Thymus (tissue), 11 donors: ENCODE measurements at regions not wholly inside any gene's neighbourhood (a gene's known extent, or its start where the extent isn't known, plus 50 kb on each side); places are given as distances from the start of the nearest gene placed in this dataset.
"Not testable (repeated sequence)": the region's sequence is repeated elsewhere in the genome, so short reads cannot be mapped to it uniquely, and the experiment has no call there.

Source experiments
- DNase-seq, 9 donors: peaks; one replicate each; pipeline ENCODE4 v3.0.0-alpha.2; 2013; ENCODE audit warnings: low spot score in 9 of 9, low read depth in 6 of 9, missing footprints in 1 of 9
- H3K27ac ChIP-seq, 2 donors: one replicate each; pipeline ENCODE4 v1.5.1; 2013; ENCODE audit warnings: control low read depth in 1 of 2, low read depth in 1 of 2, low read length in 1 of 2, mild to moderate bottlenecking in 1 of 2, moderate library complexity in 1 of 2
- H3K27me3 ChIP-seq, 2 donors: one replicate each; pipeline ENCODE4 v1.5.1; 2013; ENCODE audit warnings: low read length in 1 of 2; ENCODE audit not compliant: control insufficient read depth in 2 of 2, insufficient read depth in 1 of 2
- H3K36me3 ChIP-seq, 2 donors: one replicate each; pipeline ENCODE4 v1.5.1; 2013; ENCODE audit warnings: low read length in 1 of 2, mild to moderate bottlenecking in 1 of 2, moderate library complexity in 1 of 2; ENCODE audit not compliant: control insufficient read depth in 2 of 2, insufficient read depth in 2 of 2
- H3K4me1 ChIP-seq, 2 donors: one replicate each; pipeline ENCODE4 v1.5.1; 2013; ENCODE audit warnings: low read length in 2 of 2; ENCODE audit not compliant: control insufficient read depth in 2 of 2, insufficient read depth in 2 of 2
- H3K4me3 ChIP-seq, 2 donors: one replicate each; pipeline ENCODE4 v1.5.1; 2013; ENCODE audit warnings: low read length in 2 of 2, control low read depth in 1 of 2, mild to moderate bottlenecking in 1 of 2
- H3K9me3 ChIP-seq, 2 donors: one replicate each; pipeline ENCODE4 v1.5.1; 2013; ENCODE audit warnings: low read length in 1 of 2, mild to moderate bottlenecking in 1 of 2; ENCODE audit not compliant: control insufficient read depth in 2 of 2, insufficient read depth in 1 of 2
- WGBS: extraction: QIAGEN DNeasy Blood & Tissue Kit; methylation state at CpG from one replicate; pipeline ENCODE4 v1.1.7; 2013; 5-methylcytosine and 5-hydroxymethylcytosine counted together
- donor health status: healthy.

DNA sequence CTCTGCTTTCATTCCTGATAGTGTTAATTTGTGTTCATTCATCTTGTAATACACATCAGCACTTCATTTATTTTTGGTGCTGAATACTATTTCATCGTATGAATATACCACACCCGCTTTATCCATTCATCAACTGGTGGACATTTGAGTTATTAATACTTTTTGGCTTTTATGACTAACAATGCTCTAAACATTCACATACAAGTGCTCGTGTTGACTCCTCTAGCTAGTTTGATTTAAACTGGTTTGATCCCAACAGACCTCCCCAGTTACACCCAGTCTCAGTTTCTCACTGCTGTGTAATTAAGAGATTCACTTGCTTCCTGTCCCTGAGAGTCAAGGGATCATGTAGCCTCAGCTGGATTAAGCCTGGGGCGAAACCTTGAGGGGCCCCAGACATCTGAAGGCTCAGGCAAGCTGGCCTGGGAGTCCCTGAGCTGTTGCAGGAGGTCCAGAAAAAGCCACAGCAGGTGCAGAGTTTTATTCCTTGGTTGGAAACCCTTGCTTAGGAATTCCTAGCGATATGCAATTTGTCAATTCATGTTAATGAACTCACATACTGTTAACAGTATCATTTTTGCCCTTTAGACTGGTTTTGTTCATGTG lies 52.8 kb upstream of the CLDN24 start:
- Histone ChIP-seq H3K27me3 (peaks cover 0 to 2% of the 10 kb centered on the region in 2 donors), H3K36me3 (no peaks in the 10 kb centered on the region), H3K4me1 (no peaks in the 10 kb centered on the region), H3K4me3 (no peak overlapping the region), H3K9me3 (peaks cover 0 to 12% of the 10 kb centered on the region in 2 donors), H3K27ac (no peak overlapping the region)
- WGBS: 93% methylated on average over 5 of the region's 5 CpGs
- no peak for DNase-seq

DNA sequence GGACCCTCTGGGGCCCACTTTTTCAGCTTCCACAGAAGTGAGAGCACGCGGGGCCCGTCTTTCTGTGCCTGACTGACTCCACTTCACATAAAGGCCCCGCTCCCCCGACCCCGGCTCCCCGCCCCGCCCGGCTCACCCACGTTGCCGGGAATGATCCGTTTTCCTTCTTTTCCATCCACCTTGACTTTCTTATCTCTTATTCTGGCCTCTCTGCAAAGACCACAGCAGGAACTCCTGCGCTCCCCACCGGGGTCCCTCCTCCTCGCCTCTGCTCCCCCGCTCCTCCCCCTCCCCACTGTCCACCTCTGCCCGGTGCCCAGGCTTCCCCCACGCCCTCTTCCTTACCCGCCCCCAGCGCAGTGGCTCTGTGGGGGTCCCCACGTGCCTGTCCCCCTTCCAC lies 54.2 kb upstream of the CLDN24 start:
- no peak for DNase-seq
- peaks cover 0 to 12% of the 10 kb centered on the region in 2 donors for H3K9me3 ChIP-seq
- H3K27me3 ChIP-seq: peaks cover 0 to 2% of the 10 kb centered on the region in 2 donors
- no peak overlapping the region for H3K4me3 ChIP-seq
- no peaks in the 10 kb centered on the region for H3K36me3 ChIP-seq
- WGBS: 90% methylated on average over 21 of the region's 21 CpGs
- no peak overlapping the region for H3K27ac ChIP-seq
- H3K4me1 ChIP-seq: no peaks in the 10 kb centered on the region

DNA sequence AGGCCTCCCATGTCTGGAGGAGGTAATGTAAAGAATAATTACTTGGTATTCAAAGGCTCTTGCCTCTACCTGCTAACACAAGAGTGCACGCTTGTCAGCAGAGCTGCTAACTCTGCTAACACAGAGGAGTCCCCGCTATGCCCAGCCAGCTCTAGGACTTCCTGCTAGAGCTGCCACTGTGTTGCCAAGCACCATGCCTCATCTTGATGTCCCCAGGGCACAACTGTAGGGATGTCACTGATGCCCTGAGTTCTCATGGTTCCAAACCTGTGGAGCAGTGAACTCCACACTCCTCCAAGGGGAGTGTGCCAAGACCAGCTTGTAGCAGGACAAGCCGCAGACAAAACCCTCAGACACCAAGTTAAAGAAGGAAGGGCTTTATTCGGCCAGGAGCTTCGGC lies 55.3 kb upstream of the CLDN24 start:
- no peak overlapping the region for H3K27ac ChIP-seq
- WGBS: 99% methylated on average over 5 of the region's 5 CpGs
- H3K36me3 ChIP-seq: no peaks in the 10 kb centered on the region
- H3K4me1 ChIP-seq: no peaks in the 10 kb centered on the region
- no peak overlapping the region for H3K4me3 ChIP-seq
- peaks cover 0 to 12% of the 10 kb centered on the region in 2 donors for H3K9me3 ChIP-seq
- peaks cover 0 to 2% of the 10 kb centered on the region in 2 donors for H3K27me3 ChIP-seq
- DNase-seq: no peak

DNA sequence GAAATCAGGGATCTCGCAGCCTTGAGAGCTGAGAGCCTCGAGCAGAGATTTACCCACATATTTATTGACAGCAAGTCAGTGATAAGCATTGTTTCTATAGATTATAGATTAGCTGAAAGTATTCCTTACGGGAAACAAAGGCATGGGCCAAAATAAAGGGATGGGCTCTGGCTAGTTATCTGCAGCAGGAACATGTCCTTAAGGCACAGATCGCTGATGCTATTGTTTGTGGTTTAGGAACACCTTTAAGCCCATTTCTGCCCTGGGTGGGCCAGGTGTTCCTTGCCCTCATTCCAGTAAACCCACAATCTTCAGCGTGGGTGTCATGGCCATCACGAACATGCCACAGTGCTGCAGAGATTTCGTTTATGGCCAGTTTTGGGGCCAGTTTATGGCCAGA lies 56.1 kb upstream of the CLDN24 start:
- H3K36me3 ChIP-seq, DNase-seq, H3K27ac ChIP-seq, H3K4me1 ChIP-seq, H3K27me3 ChIP-seq, H3K4me3 ChIP-seq: not testable (repeated sequence)
- 96% methylated on average over 7 of the region's 7 CpGs for whole genome bisulfite sequencing
- H3K9me3 ChIP-seq: peaks cover 0 to 13% of the 10 kb centered on the region in 2 donors

DNA sequence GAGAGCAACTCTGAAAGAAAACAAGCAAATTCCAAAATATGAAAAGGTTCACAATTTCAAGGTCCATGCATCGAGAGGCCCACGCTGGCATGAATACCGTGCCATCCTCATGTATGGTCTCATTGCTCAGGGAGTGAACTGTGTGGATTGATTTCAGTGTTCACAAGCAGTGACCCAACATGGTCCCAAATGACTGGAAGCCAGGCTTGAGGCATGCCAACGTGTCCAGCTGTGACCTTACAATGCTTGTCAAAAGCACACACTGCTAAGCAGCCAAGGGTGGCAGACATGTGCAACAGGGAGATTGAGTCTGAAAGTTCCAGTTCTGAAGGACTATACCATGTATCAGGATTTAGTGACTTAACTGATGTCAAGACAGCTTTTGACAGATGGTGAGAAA lies 58.7 kb upstream of the CLDN24 start:
- Histone ChIP-seq H3K4me1 (no peaks in the 10 kb centered on the region), H3K27me3 (no peaks in the 10 kb centered on the region), H3K27ac (no peak overlapping the region), H3K36me3 (no peaks in the 10 kb centered on the region), H3K4me3 (no peak overlapping the region), H3K9me3 (peaks cover 3 to 32% of the 10 kb centered on the region in 2 donors)
- 94% methylated on average over 4 of the region's 4 CpGs for WGBS
- DNase-seq: no peak

DNA sequence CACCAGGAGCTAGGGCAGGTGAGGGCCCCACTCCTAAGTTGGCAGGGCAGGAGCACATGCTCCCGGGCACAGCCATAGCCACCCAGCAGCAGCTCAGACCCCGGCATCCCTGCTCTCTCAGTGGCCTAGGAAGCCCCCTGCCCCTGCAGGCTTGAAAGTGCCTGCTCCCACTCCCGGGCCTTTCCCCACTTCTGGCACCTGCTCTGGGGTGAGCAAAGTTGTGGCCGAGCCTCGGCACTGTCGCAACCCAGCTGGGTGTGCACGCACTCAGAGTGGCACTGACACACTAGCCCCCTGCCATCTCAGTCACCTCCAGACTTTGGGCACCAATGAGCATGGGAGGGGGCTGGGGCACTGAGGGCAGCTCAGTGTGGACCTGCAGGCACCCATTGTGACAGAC lies 60.8 kb upstream of the CDKN2AIP start:
- Histone ChIP-seq H3K27me3 (peaks cover 0 to 4% of the 10 kb centered on the region in 2 donors), H3K9me3 (peaks cover 3 to 24% of the 10 kb centered on the region in 2 donors), H3K4me3 (no peak overlapping the region), H3K27ac (no peak overlapping the region), H3K4me1 (no peaks in the 10 kb centered on the region), H3K36me3 (no peaks in the 10 kb centered on the region)
- DNase-seq: no peak
- 84% methylated on average over 7 of the region's 7 CpGs for WGBS

DNA sequence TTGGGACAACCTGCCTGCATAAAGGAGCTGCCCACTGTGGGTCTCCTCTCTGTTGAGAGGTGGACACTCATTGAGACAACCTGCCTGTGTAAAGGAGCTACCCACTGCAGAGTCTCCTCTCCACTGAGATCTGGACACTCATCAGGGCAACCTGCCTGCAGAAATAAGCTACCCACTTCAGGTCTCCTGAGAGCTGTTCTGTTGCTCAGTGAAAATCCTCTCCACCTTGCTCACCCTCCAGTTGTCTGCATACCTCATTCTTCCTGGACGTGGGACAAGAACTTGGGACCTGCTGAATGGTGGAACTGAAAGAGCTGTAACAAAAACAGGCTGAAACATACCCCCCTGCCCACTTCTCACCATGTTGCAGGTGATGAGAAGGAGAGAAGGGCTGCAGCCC lies 59.9 kb upstream of the CDKN2AIP start:
- no peak overlapping the region for H3K27ac ChIP-seq
- no peaks in the 10 kb centered on the region for H3K4me1 ChIP-seq
- peaks cover 0 to 4% of the 10 kb centered on the region in 2 donors for H3K27me3 ChIP-seq
- WGBS: 92% methylated on average over 1 of the region's 1 CpG
- H3K9me3 ChIP-seq: peaks cover 3 to 20% of the 10 kb centered on the region in 2 donors
- H3K36me3 ChIP-seq: no peaks in the 10 kb centered on the region
- H3K4me3 ChIP-seq: no peak overlapping the region
- no peak for DNase-seq

DNA sequence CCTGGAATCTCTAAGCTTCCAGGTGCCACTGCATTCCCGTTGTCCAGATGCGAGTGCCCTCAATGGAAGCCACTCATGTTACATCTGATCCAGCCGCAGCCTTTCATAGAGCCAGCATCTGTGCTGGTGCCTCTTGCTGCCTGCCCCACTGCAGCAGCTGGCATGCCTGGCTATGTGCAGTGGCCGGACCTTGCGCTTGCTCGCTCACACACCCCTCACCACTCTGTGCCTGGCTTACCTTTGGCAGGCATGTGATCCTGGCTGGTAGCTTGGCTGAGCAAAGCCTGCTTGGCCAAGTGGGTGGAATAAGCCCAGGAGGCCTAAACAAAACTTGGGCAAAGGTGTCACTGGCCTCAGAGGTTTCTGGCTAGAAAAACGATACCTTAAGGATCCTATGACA lies 59.5 kb upstream of the CDKN2AIP start:
- H3K27me3 ChIP-seq: peaks cover 0 to 4% of the 10 kb centered on the region in 2 donors
- H3K27ac ChIP-seq: no peak overlapping the region
- peaks cover 3 to 20% of the 10 kb centered on the region in 2 donors for H3K9me3 ChIP-seq
- 84% methylated on average over 7 of the region's 7 CpGs for WGBS
- no peaks in the 10 kb centered on the region for H3K4me1 ChIP-seq
- no peaks in the 10 kb centered on the region for H3K36me3 ChIP-seq
- DNase-seq: no peak
- H3K4me3 ChIP-seq: no peak overlapping the region

DNA sequence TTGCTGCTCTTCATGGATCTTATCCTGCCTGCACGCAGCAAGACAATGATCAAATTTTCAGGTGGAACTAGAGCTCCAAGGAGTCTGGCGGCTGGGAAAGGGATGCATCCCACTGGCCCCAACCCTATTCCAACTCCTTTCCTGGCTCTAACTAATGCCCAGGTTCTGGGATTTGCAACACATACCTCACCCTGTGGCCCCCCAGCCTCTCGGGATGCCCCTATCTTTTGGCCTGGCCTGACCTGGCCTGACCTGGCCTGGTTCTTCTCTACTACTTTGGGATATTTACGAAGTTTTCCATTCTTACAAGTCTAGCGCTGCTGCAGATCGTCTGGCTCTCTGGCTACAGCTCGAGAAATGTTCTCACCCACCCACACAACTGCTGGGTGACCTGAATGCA lies 56.4 kb upstream of the CDKN2AIP start:
- Histone ChIP-seq H3K36me3 (no peaks in the 10 kb centered on the region), H3K9me3 (peaks cover 3 to 20% of the 10 kb centered on the region in 2 donors), H3K27ac (no peak overlapping the region), H3K4me3 (no peak overlapping the region), H3K4me1 (peaks cover 0 to 5% of the 10 kb centered on the region in 2 donors), H3K27me3 (peaks cover 0 to 4% of the 10 kb centered on the region in 2 donors)
- 94% methylated on average over 7 of the region's 7 CpGs for WGBS
- DNase-seq: no peak
